HG03039 (cell line): ENCODE measurements at regions not wholly inside any gene's neighbourhood (a gene's known extent, or its start where the extent isn't known, plus 50 kb on each side); places are given as distances from the start of the nearest gene placed in this dataset.

Experiments used
- ATAC-seq: cut with Tn5 transposase; IDR thresholded peaks from one replicate; pipeline ENCODE4 v1.9.1; 2021; ENCODE audit warnings: mild to moderate bottlenecking, moderate library complexity; ENCODE audit not compliant: unreplicated experiment

- no peak for ATAC-seq
These were observed 1331.2 kb upstream of the GBE1 start for GRCh38 chr3:83092521-83093221.

DNA sequence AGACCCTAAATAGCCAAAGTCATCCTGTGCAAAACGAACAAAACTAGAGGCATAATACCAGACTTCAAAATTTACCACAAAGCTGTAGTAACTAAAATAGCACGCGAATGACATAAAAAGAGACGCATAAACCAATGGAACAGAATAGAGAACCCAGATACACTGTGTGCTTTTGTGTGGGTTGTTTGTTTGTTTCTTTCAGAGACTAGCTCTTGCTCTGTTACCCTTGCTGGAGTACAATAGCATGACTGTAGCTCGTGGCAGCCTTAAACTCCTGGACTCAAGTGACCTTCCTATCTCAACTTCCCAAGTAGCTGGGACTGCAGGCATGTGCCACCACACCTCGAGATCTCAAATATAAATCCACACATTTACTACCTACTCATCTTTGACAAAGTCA lies 1314.6 kb upstream of the GBE1 start:
- ATAC-seq = no peak

- ATAC-seq = no peak
These were observed 1313.0 kb upstream of the GBE1 start for GRCh38 chr3:83074485-83074884.

GRCh38 chr3:83065851-83066460 lies 1304.5 kb upstream of the GBE1 start:
- ATAC-seq = no peak

DNA sequence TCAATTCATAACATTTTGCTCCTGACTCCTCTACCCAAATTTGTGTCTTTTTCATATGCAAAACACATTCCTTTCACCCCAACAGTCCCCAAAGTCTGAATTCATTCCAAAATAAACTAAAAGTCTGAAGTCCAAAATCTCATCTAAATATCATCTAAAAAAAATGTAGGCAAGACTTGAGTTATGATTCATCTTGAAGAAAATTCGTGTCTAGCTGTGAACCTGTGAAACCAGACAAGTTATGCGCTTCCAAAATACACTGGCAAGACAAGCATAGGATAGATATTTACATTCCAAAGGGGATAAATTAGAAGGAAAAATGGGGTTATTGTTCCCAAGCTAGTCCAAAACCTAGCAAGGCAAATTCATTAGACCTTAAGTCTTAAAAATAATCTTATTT lies 1302.0 kb upstream of the GBE1 start:
- no peak for ATAC-seq

GRCh38 chr3:83048556-83048955 lies 1287.1 kb upstream of the GBE1 start:
- ATAC-seq = no peak

DNA sequence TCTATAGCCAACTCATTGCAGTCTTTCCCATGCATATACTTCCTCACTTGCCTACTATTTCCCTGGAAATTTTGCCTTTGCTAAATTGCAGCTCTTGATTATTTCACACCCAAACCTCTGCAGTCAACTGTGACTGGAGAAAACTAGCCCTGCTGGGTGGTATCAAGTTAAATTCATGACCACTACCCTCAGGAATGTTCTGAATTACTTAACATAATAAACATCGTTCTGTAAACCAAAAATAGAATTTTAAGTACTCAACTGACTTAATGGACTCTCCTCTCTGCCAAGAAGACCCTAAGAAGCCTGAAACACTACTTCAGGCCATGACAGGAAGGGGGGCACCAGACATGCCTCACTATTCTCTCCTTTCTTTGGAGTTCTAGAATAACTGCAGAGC lies 1278.0 kb upstream of the GBE1 start:
- no peak for ATAC-seq

- no peak for ATAC-seq
These were observed 1274.2 kb upstream of the GBE1 start for GRCh38 chr3:83035704-83036010.

- no peak for ATAC-seq
These were observed 1273.6 kb upstream of the GBE1 start for GRCh38 chr3:83034806-83035703.

DNA sequence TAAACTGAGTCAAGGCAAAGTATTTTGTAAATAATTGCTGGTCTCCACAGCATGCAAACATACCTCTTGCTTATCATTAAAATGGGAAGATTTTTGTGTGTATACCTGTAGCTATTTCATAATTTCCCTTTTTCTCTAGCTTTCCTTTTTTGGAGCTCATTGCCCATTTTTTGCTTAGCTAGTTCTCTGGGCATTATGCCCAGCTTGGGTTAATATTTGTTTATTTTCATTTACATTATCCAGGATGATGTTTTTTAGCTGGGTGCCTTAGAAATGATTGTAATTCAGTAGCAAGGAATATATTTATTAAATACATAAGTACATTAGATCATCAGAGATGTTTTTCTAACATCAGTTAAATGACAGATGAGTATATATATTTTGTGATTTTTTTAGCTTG lies 1271.7 kb upstream of the GBE1 start:
- no peak for ATAC-seq

- ATAC-seq = no peak
These were observed 1261.6 kb upstream of the GBE1 start for GRCh38 chr3:83023086-83023485.

DNA sequence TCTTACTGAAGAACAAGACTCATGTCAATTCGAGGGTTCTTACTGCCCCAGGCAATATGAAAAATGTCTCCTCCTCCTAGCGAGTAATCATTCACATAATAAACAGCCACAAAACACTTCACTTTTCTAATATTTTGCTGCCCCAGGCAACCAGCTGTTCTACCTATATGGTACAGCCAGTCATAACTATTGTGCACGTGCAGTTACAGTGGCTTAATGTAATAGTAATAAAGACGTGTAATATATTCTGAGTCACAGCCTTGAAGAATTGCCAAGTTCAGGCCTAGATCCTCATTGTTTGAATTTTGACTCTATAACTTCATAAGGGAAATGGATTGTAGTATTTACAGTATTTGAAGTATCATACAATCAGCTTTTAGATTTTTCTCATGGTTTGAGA lies 1250.0 kb upstream of the GBE1 start:
- no peak for ATAC-seq

DNA sequence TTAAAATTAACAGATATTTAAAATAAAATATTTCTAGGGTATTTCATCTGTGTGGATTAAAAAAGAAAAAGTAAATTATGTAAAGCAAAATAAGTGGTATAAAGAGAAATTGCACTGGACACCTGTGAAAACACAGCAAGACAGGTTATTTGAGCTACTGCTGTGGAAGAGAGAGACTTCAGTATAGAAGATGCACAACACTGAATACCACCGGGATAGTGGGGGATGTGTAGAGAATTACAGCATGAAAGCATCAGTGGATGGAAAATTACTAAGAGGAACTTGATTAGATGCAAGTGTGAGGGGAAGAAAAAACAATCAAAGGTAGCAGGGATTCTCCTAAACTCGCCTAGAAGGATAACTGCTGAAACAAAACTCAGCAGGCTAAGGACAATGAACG lies 1242.5 kb upstream of the GBE1 start:
- ATAC-seq = no peak

GRCh38 chr3:83002869-83003445 lies 1241.5 kb upstream of the GBE1 start:
- ATAC-seq = no peak

- ATAC-seq = no peak
These were observed 1238.3 kb upstream of the GBE1 start for GRCh38 chr3:82999777-83000176.

DNA sequence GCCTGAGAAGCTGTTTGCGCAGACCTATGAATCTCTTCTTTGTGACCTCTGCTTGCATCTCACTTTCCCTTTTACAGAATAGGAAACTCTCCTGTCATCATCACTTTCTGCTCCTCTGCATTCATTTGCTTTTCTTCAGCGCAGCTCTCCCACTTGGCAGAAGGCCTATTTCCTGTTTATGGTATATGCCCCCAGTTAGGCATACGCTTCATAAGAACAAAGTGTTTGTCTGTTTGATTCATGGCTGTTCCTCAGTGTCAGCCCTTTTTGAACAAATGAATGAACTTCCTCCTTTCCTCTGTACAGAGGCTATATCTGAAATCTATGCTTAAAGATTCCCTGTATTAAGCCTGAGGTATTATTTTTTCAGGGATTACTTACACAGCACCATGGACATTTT lies 1216.9 kb upstream of the GBE1 start:
- no peak for ATAC-seq

DNA sequence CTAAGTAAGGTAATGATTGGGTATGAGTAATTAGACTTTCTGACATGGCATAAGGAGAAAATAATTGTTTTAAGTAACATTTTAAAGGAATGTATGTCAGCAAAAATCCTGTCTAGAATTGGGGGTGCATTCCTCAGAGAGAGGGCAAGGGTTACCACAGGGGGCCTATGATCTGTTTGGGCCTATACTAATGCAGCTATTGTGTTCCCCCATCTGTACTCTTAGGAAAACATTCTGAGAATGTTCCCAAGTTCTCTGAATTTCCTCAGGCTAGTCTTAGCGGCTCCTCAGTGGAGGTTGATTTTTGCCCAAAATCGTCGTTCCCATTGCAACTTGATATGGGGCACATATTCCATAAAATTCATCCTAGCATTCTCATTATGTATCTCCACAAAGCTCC lies 1216.4 kb upstream of the GBE1 start:
- ATAC-seq = no peak

- no peak for ATAC-seq
These were observed 1212.3 kb upstream of the GBE1 start for GRCh38 chr3:82973791-82974190.

- ATAC-seq = no peak
These were observed 1198.9 kb upstream of the GBE1 start for GRCh38 chr3:82960379-82960778.

DNA sequence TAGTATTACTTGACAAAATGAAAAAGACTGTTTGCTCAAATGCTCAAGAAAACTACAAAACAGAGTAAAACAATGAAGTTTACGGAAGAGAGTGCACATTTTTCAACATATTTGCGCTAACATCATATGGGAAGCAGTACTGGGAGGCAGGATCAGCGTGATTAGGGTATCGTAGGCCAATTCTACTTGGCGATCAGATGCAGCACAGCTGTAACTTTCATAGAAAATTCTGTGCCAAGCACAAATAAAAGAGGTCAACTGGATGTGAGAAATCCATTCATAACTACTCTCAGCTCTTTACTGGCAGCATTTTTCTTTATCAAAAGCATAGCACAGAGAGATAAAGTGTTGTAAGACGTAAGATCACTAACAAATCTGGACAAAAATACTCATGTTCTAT lies 1196.3 kb upstream of the GBE1 start:
- no peak for ATAC-seq

DNA sequence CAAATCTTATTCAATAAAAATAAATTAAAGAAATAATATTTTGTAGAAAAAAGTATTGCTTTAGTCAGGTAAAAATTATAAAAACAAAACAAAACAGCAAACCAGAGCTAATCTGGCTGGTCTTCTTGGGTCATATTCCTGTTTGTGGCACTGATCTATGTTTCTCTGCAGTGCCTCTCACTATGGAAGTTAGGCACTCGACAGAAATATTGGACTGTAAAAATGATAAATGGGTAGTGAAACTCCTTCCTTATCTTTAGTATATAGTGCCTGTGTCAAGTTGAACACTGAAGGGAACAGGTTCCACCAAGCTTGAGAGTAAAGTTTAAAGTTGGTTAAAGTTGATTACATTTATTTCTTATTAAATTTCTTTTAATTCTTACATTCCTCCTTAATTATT lies 1195.6 kb upstream of the GBE1 start:
- ATAC-seq = no peak

GRCh38 chr3:82954486-82954885 lies 1193.0 kb upstream of the GBE1 start:
- ATAC-seq = no peak
